GM21723 (cell line): ENCODE measurements at regions not wholly inside any gene's neighbourhood (a gene's known extent, or its start where the extent isn't known, plus 50 kb on each side); places are given as distances from the start of the nearest gene placed in this dataset.

ENCODE experiments used
- ATAC-seq: cut with Tn5 transposase; IDR thresholded peaks from one replicate; pipeline ENCODE4 v1.9.1; 2021; ENCODE audit warnings: mild to moderate bottlenecking, moderate library complexity; ENCODE audit not compliant: unreplicated experiment

DNA sequence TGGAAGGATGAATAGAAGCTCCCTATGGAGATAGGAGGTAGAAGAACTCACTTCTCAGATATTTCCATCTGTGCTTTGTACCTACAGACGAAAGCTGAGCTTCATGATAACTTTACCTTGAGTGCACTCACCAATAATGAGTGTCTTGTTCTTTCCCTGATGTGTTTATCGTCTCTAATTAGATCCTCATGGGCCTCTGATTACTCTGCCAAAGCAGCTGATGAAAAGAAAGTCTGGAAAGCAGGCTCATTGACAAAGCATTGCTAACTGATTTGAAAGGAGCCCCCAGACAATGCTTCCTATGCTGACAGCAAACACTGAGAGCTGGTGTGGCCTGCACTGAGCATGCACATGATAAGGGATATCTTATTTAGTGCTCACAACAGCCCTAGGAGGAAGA lies 183.9 kb upstream of the GHITM start:
- ATAC-seq: no peak

DNA sequence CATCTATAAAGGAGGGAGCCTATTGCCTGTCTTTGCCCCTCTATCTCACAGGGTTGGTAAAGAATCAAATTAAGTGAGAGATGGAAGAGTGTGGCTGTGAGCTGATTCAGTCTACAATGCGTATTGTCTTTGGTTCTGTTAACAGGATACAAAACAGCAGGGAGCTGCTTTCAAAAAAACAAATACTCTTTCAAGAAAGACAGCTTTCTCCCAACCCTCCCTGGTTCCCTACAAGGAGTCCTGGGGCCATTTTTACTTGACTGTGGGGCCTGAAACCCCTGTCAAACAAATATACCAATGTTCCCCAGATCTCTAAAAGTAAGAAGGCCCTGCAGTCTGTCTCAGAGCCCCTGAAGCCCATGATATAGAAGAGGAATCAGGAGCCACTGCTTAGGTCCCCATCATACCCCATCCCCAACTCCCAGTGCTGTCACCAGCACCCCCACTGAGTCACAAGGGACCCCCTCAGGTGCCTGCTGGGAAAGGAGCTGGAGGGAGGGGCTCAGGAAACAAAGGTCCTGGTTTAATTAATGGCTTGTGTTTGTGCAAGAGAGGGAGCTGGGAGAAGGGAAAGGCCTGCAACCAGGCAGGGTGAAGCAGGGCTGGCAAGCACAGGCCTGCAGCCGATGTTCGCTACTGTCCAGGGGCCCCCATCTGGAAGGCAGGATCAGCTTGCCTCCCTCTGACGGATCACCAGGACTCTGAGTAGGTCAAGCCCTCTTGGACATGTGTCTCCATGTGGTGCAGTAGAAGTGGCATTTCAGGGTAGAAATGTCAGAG lies 182.0 kb upstream of the GHITM start:
- ATAC-seq: no peak

DNA sequence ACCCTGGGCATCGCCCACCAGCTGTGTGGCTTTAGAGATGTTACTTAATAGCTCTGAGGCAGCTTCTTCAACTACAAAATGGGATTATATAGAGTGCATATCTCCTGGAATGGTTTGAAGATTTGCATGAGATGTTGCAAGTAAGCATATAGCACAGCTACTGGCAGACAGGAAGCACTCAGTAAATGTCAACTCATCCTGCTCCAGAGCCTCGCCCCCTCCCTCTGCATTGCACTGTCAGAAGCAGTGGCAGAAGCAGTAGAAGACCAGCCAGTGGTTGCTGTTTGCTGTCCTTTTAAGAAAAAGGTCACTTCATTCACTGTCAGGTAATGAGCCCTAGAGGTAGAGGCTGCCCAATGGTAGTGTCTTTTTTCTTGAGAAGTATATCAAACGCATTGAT lies 180.0 kb upstream of the GHITM start:
- ATAC-seq: no peak

DNA sequence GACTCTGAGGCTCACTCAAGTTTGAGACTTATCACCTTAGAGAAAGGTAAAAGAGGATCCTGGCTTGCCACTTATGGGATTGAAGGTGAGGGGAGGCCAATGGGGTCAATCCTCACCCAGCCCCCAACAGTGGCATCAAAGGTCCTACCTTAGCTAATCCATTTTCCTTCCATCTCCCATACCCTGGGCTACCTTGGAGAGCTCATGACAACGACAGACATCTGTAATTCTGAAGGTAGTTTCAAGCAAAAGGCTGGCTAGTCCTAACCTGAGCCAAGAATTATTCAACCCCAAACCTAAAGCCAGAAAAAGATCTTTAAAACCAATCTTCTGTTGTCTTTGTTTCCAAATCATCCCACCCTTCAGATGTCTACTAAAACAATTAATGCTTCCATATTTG lies 179.2 kb upstream of the GHITM start:
- no peak for ATAC-seq

DNA sequence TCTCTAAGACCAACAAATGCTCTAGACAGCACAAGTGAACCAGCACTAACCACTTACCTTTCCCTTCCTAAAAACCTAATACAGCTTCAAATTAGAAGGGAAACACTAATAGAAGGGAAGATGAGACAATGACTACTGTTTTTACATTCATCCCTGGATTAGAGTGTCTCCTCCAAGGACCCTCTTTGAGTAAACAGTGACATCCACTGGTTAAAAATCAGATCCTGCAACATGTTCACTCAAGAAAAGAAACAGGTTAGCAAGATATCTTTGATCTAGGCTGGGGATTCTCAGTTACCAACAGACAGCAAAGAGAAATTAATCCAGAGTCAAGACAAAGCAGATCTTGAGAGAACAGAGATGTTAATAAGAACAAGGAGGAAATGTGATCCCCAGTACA lies 177.7 kb upstream of the GHITM start:
- ATAC-seq: no peak

DNA sequence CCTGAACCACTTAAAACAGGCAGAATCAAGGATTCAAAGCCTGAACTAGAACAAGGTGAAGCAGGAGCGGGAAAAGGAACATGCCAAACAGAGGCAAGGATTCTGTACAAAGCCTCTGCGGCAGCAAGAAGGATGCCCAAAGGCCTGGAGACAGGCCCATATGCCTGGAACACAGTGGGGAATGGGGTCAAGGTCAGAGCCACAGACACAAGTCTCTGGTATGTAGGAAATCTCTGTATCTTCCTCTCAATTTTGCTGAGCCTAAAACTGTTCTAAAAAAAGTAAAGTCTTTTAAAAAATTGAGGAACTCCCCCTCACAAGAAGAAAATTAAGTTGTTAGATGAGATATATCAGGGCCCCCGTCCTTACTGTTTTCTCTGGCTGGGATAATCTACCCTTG lies 175.9 kb upstream of the GHITM start:
- no peak for ATAC-seq

DNA sequence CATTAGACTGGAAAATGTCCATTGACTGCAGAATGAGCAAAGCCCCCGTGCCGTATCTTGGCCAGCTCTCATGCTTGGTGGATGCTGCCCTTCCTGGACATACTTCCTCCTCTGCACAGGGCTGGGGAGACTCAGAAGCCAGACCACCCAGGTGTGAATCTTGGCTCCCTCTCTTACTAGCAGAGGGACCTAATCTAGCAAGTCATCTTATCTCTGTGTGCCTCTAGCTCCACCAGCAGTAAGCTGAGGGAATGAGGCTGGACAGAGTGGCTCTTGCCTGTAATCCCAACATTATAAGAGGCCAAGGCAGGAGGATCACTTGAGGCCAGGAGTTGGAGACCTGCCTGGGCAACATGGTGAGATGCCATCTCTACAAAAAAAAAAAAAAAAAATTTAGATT lies 173.8 kb upstream of the GHITM start:
- ATAC-seq: no peak

DNA sequence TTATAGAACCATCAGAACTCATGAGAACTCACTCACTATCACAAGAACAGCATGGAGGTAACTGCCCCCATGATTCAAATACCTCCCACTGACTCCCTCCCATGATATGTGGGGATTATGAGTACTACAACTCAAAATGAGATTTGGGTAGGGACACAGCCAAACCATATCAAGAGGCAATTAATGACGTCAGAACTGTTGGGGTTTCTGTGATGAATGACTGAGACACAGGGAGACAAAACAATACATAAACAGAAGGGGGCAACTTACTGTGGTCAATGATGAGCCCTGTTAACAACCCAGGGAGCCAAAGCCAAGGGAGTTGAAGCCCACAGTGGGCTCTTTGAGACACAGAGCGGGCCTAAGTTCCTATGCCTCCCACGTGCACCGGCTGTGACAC lies 171.3 kb upstream of the GHITM start:
- ATAC-seq: no peak

DNA sequence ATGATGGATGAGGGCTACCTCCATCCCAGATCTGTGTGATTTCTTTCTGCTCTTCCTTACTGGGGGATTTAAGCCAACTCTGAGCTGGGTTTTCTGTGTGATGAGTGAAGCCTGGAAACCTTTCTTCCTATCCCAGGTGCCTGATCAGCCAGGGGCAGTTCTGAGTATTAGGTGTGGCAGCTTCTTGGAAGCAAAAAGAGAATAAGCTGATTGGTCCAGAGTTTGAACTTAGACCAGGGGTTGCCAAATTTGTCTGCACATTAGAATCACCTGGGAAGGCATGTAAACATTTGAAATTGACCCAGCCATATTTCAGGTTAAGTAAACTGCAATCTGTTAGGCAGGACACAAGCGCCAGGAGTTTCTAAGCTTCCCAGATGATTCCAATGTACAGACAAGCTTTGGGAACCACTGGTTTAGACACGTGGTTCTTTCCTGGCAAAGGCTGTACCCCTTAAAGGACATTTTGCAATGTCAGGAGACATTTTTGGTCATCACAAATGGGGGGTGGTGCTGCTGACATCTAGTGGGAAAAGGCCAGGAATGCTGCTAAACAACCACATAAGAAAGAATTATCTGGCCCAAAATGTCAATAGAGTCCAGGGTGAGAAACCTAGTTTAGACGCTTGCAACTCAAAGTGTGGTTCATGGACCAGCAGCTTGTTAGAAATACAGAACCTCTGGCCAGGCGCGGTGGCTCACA lies 160.5 kb upstream of the GHITM start:
- no peak for ATAC-seq

DNA sequence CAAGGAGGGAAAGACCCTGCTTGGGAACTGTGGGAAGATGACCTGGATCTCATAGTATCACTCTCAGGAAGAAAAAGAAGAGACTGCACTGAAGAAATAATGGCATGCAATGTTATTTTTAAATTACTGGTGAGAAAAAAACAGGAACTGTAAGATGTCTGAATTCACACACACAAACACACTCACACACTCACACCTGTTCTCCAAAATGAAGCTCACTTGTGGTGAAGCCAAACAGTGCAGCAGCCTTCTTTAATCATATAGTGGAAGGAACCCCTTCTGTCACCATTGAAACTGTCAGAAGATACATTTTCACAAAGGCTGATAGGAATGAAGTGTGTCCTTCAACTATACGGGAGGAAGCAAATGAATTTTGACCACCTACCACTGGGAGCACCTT lies 156.5 kb upstream of the GHITM start:
- no peak for ATAC-seq

DNA sequence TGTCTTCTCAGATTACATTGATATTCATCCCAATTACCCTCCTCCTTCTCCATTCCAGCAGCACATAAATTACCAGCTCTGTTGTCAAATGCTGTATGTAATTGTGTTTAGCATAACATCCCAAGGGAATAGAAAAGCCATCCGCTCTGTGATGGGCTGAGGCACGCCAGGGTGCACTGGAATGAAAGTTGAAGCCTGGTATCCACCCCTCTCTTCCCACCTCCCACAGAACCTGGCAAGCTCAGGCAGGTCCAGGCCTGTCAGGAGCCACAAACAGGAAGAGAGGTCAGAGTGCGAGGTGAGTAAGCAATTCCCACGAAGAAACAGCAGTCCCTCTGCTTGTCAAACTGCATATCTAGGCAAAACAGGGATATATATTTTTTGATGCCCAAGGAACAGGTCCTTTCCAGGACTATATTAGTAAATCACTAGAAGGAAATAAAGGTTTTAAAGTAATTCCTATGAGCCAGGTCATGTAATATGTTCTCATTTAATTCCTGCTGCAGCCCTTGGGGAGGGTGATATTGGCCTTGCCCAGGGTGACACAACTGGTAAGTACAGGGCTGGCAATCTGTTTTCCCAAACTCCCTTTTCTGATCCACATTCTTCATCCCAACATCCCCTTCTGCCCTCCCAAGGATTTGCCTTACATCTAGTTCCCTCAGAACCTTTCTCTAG lies 155.6 kb upstream of the GHITM start:
- no peak for ATAC-seq

DNA sequence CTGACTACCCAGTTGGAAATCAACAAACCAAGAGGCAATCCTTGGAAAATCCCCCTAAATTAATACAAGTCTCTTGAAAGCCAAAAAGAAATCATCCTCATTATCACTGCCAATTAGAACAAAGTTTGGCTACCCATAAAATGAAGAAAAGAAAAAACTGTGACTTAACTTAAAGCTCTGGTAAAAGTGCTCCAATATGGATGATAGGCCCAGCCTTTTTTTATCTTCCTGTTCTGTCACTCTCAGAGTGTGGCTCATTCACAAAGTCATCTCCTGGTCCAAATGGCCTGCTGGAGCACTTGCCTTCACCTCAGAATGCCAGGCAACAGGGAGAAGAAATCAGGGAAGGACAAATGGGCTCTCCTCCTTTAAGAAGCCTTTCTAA lies 155.1 kb upstream of the GHITM start:
- no peak for ATAC-seq

DNA sequence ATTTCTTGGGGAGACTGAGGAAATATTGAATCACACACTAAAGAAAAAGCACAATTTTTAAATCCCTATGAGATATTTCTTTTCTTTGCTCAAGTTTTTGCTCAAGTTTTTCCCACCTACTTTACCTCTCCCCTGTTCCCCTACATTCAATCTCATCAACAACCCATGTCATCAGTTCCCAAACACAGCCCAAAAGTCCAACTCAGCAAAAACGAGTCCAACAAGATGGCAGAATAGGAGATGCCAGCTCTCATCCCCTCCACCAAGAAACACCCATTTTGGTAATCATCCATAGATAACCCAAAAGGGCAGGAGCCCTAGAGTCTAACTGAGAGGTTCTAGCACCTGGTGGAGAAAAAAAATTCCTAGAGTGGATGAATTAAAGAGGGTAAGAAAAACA lies 152.5 kb upstream of the GHITM start:
- no peak for ATAC-seq

DNA sequence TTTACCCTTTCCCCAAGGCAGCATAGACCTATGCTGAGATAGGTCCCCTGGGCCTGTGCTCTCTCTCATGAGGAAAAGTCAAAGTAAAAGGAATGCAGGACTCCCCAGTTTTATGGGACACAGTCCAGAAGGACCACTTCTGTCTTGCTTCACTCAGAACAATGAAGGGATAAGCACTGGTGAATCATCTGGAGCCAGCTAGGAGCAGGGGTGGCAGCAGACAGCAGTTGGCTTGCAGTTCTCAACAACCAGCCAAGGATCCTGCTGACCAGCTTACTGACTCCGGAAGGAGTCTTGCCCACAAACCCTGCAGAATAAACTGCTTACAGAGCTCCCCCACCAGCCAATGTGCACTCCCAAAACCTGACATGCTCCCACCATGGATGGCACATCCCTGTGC lies 152.1 kb upstream of the GHITM start:
- ATAC-seq: no peak

DNA sequence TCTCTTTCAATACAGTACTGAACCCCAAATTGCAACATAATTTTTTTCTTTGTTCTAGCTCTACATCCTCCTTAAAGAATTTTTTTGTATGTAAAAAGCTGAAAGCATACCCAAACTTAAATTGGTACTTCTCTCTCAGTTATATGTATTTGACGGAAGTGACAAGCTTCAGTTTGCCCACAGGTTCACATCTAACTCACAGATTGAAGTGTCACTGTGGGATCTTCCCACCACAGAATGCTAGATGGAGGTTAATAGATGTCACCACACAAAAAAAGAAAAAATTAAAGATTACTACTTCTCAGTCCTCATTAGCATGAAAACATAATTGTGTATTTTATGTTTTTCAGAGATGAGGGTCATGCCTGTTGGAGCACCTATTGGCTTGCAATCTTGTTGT lies 150.9 kb upstream of the GHITM start:
- no peak for ATAC-seq

DNA sequence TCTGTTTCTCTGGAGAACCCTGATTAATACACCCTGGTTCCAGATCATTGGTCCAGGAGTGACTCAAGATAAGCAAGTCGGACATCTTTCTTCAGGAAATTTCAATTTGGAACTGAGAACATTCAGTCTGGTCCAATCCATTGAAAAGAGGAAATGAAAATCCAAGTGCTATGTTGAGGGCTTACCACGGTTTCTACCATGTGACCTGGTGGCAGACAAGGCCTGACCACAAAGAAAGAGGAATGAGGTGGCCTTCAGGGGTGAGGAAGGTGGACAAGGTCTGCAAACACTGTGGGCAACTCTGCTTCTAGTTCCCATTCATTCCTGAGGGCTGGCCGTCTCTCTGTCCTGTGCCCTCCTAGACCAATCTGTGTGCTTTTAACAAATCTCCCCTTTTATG lies 149.2 kb upstream of the GHITM start:
- peak; percentile 94 for ATAC-seq

DNA sequence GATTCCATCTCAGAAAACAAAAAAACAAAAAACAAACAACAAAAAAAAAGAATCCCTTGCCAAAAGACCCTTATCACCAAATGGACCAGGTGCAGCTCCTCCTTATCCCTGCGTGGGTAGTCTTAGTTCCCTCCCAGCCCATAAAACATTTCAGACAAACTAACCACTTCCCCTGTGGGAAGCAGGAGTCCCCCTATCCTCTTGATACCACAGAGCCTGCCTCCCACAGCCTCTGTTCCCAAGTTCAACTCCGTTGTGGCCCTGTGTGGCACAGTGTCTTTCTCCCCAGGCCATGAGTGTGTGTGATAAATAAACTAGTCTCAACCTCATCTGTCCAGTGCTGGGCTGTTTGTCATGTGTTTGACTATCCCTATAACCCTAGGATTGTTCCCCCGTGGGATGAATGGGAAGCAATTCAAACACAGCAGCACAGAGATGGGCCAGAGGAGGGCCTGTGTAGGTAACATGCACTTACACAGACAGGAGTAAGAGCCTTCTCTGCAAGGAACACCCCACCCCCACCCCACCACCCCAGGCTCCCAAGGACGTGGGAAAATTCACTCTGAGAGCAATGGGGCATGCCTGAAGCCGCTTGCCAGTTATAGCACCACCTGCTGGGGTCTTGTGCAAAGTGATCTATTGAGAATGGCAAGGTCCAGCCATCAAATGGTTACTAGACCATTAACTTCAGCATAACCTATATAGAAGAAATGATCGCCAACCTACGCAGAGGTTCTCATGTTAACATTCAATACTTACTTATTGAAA lies 147.1 kb upstream of the GHITM start:
- peak; percentile 49 for ATAC-seq

DNA sequence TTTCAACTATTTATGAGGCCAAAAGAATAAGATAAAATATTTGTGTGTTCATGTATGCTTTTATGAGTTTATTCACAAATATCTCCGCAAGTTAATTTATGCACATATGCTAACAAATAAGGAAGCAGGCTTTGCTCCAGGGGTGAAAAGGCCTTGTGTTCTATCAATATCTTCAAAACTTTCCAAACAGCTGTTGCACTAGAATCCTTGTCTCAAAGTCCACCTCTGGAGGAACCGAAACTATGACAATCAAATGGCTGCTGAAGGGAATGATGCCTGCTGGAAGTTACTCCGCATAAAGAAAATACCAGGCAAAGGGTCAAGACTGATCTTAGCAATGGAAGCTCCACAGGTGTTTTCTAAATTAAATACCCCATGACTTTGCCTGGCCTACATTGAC lies 145.0 kb upstream of the GHITM start:
- no peak for ATAC-seq

DNA sequence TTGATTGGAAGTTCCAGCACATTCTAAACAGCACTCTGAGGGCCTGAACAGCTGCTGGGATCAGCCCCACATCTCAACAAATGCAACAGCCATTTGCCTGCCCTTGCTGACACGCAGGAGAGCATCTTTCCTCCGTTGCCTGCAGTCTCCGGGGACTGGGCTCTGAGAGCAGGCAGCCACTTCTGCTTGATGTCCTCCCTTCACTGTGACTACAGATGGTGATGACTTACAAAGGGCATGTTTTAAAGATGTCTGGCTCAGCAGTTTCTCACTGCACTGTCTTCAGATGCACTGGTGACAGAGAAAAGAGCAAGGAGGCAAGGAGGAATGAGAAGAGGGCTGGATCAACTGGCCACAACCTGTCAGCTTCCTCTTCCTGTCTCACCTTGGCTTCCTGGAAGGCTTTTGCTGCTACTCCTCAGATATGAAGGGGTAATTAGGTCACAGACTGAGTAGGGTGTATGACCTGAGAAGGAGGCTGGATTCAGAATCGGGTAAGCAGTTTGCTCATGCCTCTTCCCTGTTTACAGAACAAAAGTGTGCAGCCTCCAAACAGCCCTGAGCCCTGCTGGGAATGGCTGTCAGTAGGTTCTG lies 143.5 kb upstream of the GHITM start:
- ATAC-seq: no peak

DNA sequence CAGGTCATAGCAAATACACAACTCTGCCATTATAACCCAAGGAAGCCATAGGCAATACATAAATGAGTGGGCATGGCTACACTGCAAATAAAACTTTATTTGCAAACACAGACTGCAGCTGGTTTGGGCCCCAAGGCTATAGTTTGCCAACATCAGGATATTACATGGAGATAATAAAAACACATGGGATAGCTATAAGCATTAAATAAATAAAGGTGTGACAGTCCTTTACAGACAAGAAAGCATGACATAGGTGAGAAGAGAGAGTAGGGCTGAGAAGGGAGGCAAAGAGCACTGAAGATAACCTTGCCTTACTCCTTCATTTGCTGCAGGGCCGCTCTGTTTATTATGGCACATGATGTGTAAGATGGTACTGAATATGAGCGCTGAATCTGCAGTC lies 135.1 kb upstream of the GHITM start:
- ATAC-seq: no peak

DNA sequence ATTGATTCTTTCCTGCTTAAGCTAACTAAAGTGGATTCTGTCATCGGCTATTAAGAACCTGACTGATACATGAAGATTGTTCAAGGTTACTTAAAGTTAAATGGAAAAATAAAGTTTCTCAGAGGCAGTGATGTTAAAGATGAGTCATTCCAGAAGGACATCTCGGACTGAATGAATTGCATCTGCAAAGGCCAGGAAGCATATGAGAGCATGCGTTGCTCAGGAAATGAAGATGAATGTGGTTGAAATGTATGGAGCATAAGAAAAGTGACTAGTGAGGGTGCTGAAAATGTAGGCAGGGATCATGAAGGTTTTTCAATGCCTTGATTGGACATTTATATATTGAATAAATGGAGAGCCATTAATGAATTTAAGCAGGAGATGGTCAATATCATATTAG lies 133.9 kb upstream of the GHITM start:
- ATAC-seq: no peak
